GM18858 (cell line): ENCODE measurements at regions not wholly inside any gene's neighbourhood (a gene's known extent, or its start where the extent isn't known, plus 50 kb on each side); places are given as distances from the start of the nearest gene placed in this dataset.

Experiments
- ATAC-seq: cut with Tn5 transposase; IDR thresholded peaks from one replicate; pipeline ENCODE4 v1.9.1; 2021; ENCODE audit not compliant: unreplicated experiment

GRCh38 chr2:12795851-12796250, 79.1 kb downstream of the TRIB2 start:
- no peak for ATAC-seq

- no peak for ATAC-seq
Measured at GRCh38 chr2:12796657-12797056, 79.9 kb downstream of the TRIB2 start.

GRCh38 chr2:12797815-12798214, 81.1 kb downstream of the TRIB2 start:
- ATAC-seq: no peak

- ATAC-seq: no peak
Measured at GRCh38 chr2:12803607-12804006, 86.9 kb downstream of the TRIB2 start.

GRCh38 chr2:12804091-12804856, 87.5 kb downstream of the TRIB2 start:
- ATAC-seq: no peak

GRCh38 chr2:12805033-12805432, 88.3 kb downstream of the TRIB2 start:
- ATAC-seq: no peak

GRCh38 chr2:12806549-12807242, 90.0 kb downstream of the TRIB2 start:
- no peak for ATAC-seq

GRCh38 chr2:12807907-12808810, 91.4 kb downstream of the TRIB2 start:
- ATAC-seq: no peak

- no peak for ATAC-seq
Measured at GRCh38 chr2:12809526-12809925, 92.8 kb downstream of the TRIB2 start.

GRCh38 chr2:12811916-12812315, 95.2 kb downstream of the TRIB2 start:
- ATAC-seq: no peak

- ATAC-seq: no peak
Measured at GRCh38 chr2:12813166-12813565, 96.4 kb downstream of the TRIB2 start.

- no peak for ATAC-seq
Measured at GRCh38 chr2:12816379-12817306, 99.9 kb downstream of the TRIB2 start.

GRCh38 chr2:12817870-12818269, 101.1 kb downstream of the TRIB2 start:
- no peak for ATAC-seq

GRCh38 chr2:12818416-12819102, 101.8 kb downstream of the TRIB2 start:
- ATAC-seq: no peak

- no peak for ATAC-seq
Measured at GRCh38 chr2:12819103-12819475, 102.4 kb downstream of the TRIB2 start.

- no peak for ATAC-seq
Measured at GRCh38 chr2:12819721-12820120, 103.0 kb downstream of the TRIB2 start.

GRCh38 chr2:12821656-12822055, 104.9 kb downstream of the TRIB2 start:
- no peak for ATAC-seq

- ATAC-seq: no peak
Measured at GRCh38 chr2:12824351-12824777, 107.6 kb downstream of the TRIB2 start.

GRCh38 chr2:12824778-12825379, 108.1 kb downstream of the TRIB2 start:
- no peak for ATAC-seq
